ENCODE measurements at regions not wholly inside any gene's neighbourhood (a gene's known extent, or its start where the extent isn't known, plus 50 kb on each side); places are given as distances from the start of the nearest gene placed in this dataset.

GRCh38 chr2:19300961-19301360 lies 57.5 kb downstream of the OSR1 start:
- Histone ChIP-seq H3K4me3 (ENCODE audit: low read length) (no peak overlapping the region), H3K9me3 (ENCODE audit: control insufficient read depth, low read length) (no peaks in the 10 kb centered on the region), H3K27ac (ENCODE audit: low read length) (no peak overlapping the region), H3K4me1 (ENCODE audit: control insufficient read depth, insufficient read depth, low read length) (peaks cover 2% of the 10 kb centered on the region), H3K27me3 (ENCODE audit: control insufficient read depth, insufficient read depth) (no peaks in the 10 kb centered on the region)
- intact Hi-C loops (cut with DNase I): no loop called here
- ATAC-seq (no peak), DNase-seq (no peak)
- WGBS: 94% methylated on average over 2 of the region's 2 CpGs

GRCh38 chr2:19299522-19299921 lies 58.9 kb downstream of the OSR1 start:
- H3K27me3 ChIP-seq (ENCODE audit: control insufficient read depth, insufficient read depth): no peaks in the 10 kb centered on the region
- ATAC-seq: peak in 1 of 2 donors; percentile 11
- no peak for DNase-seq
- intact Hi-C loops (cut with DNase I): no loop called here
- H3K4me3 ChIP-seq (ENCODE audit: low read length): no peak overlapping the region
- H3K27ac ChIP-seq (ENCODE audit: low read length): no peak overlapping the region
- peaks cover 2% of the 10 kb centered on the region for H3K4me1 ChIP-seq (ENCODE audit: control insufficient read depth, insufficient read depth, low read length)
- H3K9me3 ChIP-seq (ENCODE audit: control insufficient read depth, low read length): no peaks in the 10 kb centered on the region

GRCh38 chr2:19299032-19299431 lies 59.4 kb downstream of the OSR1 start:
- Histone ChIP-seq H3K4me3 (ENCODE audit: low read length) (no peak overlapping the region), H3K27me3 (ENCODE audit: control insufficient read depth, insufficient read depth) (no peaks in the 10 kb centered on the region), H3K4me1 (ENCODE audit: control insufficient read depth, insufficient read depth, low read length) (peaks cover 2% of the 10 kb centered on the region), H3K9me3 (ENCODE audit: control insufficient read depth, low read length) (no peaks in the 10 kb centered on the region), H3K27ac (ENCODE audit: low read length) (no peak overlapping the region)
- 64% methylated on average over 7 of the region's 7 CpGs for WGBS
- ATAC-seq (peak in 1 of 2 donors; percentile 86), DNase-seq (no peak)
- intact Hi-C loops (cut with DNase I): no loop called here

GRCh38 chr2:19297716-19298115 lies 60.7 kb downstream of the OSR1 start:
- H3K4me3 ChIP-seq (ENCODE audit: low read length): no peak overlapping the region
- intact Hi-C loops (cut with DNase I): no loop called here
- 74% methylated on average over 7 of the region's 7 CpGs for WGBS
- no peaks in the 10 kb centered on the region for H3K27me3 ChIP-seq (ENCODE audit: control insufficient read depth, insufficient read depth)
- H3K27ac ChIP-seq (ENCODE audit: low read length): no peak overlapping the region
- ATAC-seq (no peak), DNase-seq (no peak)
- H3K9me3 ChIP-seq (ENCODE audit: control insufficient read depth, low read length): no peaks in the 10 kb centered on the region
- peaks cover 2% of the 10 kb centered on the region for H3K4me1 ChIP-seq (ENCODE audit: control insufficient read depth, insufficient read depth, low read length)

- ATAC-seq: no peak
- no peaks in the 10 kb centered on the region for H3K9me3 ChIP-seq (ENCODE audit: control insufficient read depth, low read length)
- intact Hi-C loops (cut with DNase I): no loop called here
- H3K4me1 ChIP-seq (ENCODE audit: control insufficient read depth, insufficient read depth, low read length): peaks cover 5% of the 10 kb centered on the region
- no peak for DNase-seq
- over 99% methylated on average over 3 of the region's 3 CpGs for WGBS
- H3K27me3 ChIP-seq (ENCODE audit: control insufficient read depth, insufficient read depth): no peaks in the 10 kb centered on the region
- H3K27ac ChIP-seq (ENCODE audit: low read length): no peak overlapping the region
- H3K4me3 ChIP-seq (ENCODE audit: low read length): no peak overlapping the region
These were observed 62.4 kb downstream of the OSR1 start for GRCh38 chr2:19295998-19296502.

GRCh38 chr2:19292007-19292406 lies 66.4 kb downstream of the OSR1 start:
- intact Hi-C loops (cut with DNase I): no loop called here
- DNase-seq: peak; percentile 22 to 64 (median 60)

GRCh38 chr2:19288291-19288690 lies 70.1 kb downstream of the OSR1 start:
- no peaks in the 10 kb centered on the region for H3K27me3 ChIP-seq (ENCODE audit: control insufficient read depth, insufficient read depth)
- DNase-seq: no peak
- intact Hi-C loops (cut with DNase I): no loop called here
- no peak for ATAC-seq
- WGBS: 43% methylated on average over 2 of the region's 2 CpGs
- no peaks in the 10 kb centered on the region for H3K9me3 ChIP-seq (ENCODE audit: control insufficient read depth, low read length)
- H3K27ac ChIP-seq (ENCODE audit: low read length): no peak overlapping the region
- peaks cover 4% of the 10 kb centered on the region for H3K4me1 ChIP-seq (ENCODE audit: control insufficient read depth, insufficient read depth, low read length)
- no peak overlapping the region for H3K4me3 ChIP-seq (ENCODE audit: low read length)

More at GRCh38 chr2:19292007-19292406, 66.4 kb downstream of the OSR1 start:
- peak overlapping the region; percentile 39 for H3K27ac ChIP-seq (ENCODE audit: low read length)
- WGBS: 36% methylated on average over 5 of the region's 5 CpGs
- ATAC-seq: peak; percentile 63 to 87
- H3K27me3 ChIP-seq (ENCODE audit: control insufficient read depth, insufficient read depth): no peaks in the 10 kb centered on the region
- no peaks in the 10 kb centered on the region for H3K9me3 ChIP-seq (ENCODE audit: control insufficient read depth, low read length)
- peaks cover 4% of the 10 kb centered on the region for H3K4me1 ChIP-seq (ENCODE audit: control insufficient read depth, insufficient read depth, low read length)
- H3K4me3 ChIP-seq (ENCODE audit: low read length): peak overlapping the region; percentile 12

GRCh38 chr2:19287324-19287723 lies 71.1 kb downstream of the OSR1 start:
- ATAC-seq: peak; percentile 22 to 86
- intact Hi-C loops (cut with DNase I): no loop called here

GRCh38 chr2:19282305-19282704 lies 76.1 kb downstream of the OSR1 start:
- intact Hi-C loops (cut with DNase I): no loop called here
- no peak for ATAC-seq
- H3K9me3 ChIP-seq (ENCODE audit: control insufficient read depth, low read length): no peaks in the 10 kb centered on the region
- no peak overlapping the region for H3K27ac ChIP-seq (ENCODE audit: low read length)
- DNase-seq: no peak
- H3K27me3 ChIP-seq (ENCODE audit: control insufficient read depth, insufficient read depth): no peaks in the 10 kb centered on the region
- WGBS: 70% methylated on average over 4 of the region's 4 CpGs
- no peak overlapping the region for H3K4me3 ChIP-seq (ENCODE audit: low read length)
- no peaks in the 10 kb centered on the region for H3K4me1 ChIP-seq (ENCODE audit: control insufficient read depth, insufficient read depth, low read length)

More at GRCh38 chr2:19287324-19287723, 71.1 kb downstream of the OSR1 start:
- H3K4me3 ChIP-seq (ENCODE audit: low read length): no peak overlapping the region
- H3K4me1 ChIP-seq (ENCODE audit: control insufficient read depth, insufficient read depth, low read length): peaks cover 4% of the 10 kb centered on the region
- no peak overlapping the region for H3K27ac ChIP-seq (ENCODE audit: low read length)
- WGBS: 46% methylated on average over 1 of the region's 1 CpG
- H3K27me3 ChIP-seq (ENCODE audit: control insufficient read depth, insufficient read depth): no peaks in the 10 kb centered on the region
- no peaks in the 10 kb centered on the region for H3K9me3 ChIP-seq (ENCODE audit: control insufficient read depth, low read length)
- DNase-seq: no peak

GRCh38 chr2:19274439-19274838 lies 84.0 kb downstream of the OSR1 start:
- intact Hi-C loops (cut with DNase I): no loop called here
- no peaks in the 10 kb centered on the region for H3K9me3 ChIP-seq (ENCODE audit: control insufficient read depth, low read length)
- no peak for DNase-seq
- no peak for ATAC-seq
- no peaks in the 10 kb centered on the region for H3K27me3 ChIP-seq (ENCODE audit: control insufficient read depth, insufficient read depth)
- H3K4me3 ChIP-seq (ENCODE audit: low read length): no peak overlapping the region
- H3K27ac ChIP-seq (ENCODE audit: low read length): no peak overlapping the region
- H3K4me1 ChIP-seq (ENCODE audit: control insufficient read depth, insufficient read depth, low read length): no peaks in the 10 kb centered on the region

GRCh38 chr2:19272941-19273470 lies 85.4 kb downstream of the OSR1 start:
- no peak overlapping the region for H3K27ac ChIP-seq (ENCODE audit: low read length)
- 91% methylated on average over 1 of the region's 1 CpG for WGBS
- no peak for DNase-seq
- no peak overlapping the region for H3K4me3 ChIP-seq (ENCODE audit: low read length)
- H3K4me1 ChIP-seq (ENCODE audit: control insufficient read depth, insufficient read depth, low read length): no peaks in the 10 kb centered on the region
- ATAC-seq: no peak
- H3K9me3 ChIP-seq (ENCODE audit: control insufficient read depth, low read length): no peaks in the 10 kb centered on the region
- intact Hi-C loops (cut with DNase I): no loop called here
- no peaks in the 10 kb centered on the region for H3K27me3 ChIP-seq (ENCODE audit: control insufficient read depth, insufficient read depth)

GRCh38 chr2:19272039-19272438 lies 86.4 kb downstream of the OSR1 start:
- Histone ChIP-seq H3K4me1 (ENCODE audit: control insufficient read depth, insufficient read depth, low read length) (no peaks in the 10 kb centered on the region), H3K27ac (ENCODE audit: low read length) (no peak overlapping the region), H3K27me3 (ENCODE audit: control insufficient read depth, insufficient read depth) (no peaks in the 10 kb centered on the region), H3K9me3 (ENCODE audit: control insufficient read depth, low read length) (no peaks in the 10 kb centered on the region), H3K4me3 (ENCODE audit: low read length) (no peak overlapping the region)
- ATAC-seq (no peak), DNase-seq (peak in 1 of 3 donors; percentile 18)
- 76% methylated on average over 4 of the region's 4 CpGs for WGBS
- intact Hi-C loops (cut with DNase I): no loop called here

Measured in right cardiac atrium (tissue), 5 donors.